RKO (cell line): ENCODE measurements at regions not wholly inside any gene's neighbourhood (a gene's known extent, or its start where the extent isn't known, plus 50 kb on each side); places are given as distances from the start of the nearest gene placed in this dataset.
"Not testable (repeated sequence)": the region's sequence is repeated elsewhere in the genome, so short reads cannot be mapped to it uniquely, and the experiment has no call there.

Source experiments
- DNase-seq: peaks from one replicate; pipeline ENCODE4 v3.0.0-alpha.2; 2016; ENCODE audit warnings: low spot score

- no peak for DNase-seq
Measured at GRCh38 chr2:187684174-187684573, 129.9 kb upstream of the TFPI start.

GRCh38 chr2:187686416-187687024 is 132.3 kb upstream of the TFPI start:
- DNase-seq: no peak

- no peak for DNase-seq
Measured at GRCh38 chr2:187687585-187687984, 133.3 kb upstream of the TFPI start.

GRCh38 chr2:187689372-187689771 is 135.1 kb upstream of the TFPI start:
- DNase-seq: peak; percentile 46

- no peak for DNase-seq
Measured at GRCh38 chr2:187693923-187694322, 139.7 kb upstream of the TFPI start.

GRCh38 chr2:187696644-187697043 is 142.4 kb upstream of the TFPI start:
- not testable (repeated sequence) for DNase-seq

GRCh38 chr2:187698374-187699110 is 144.3 kb upstream of the TFPI start:
- no peak for DNase-seq

- DNase-seq: no peak
Measured at GRCh38 chr2:187702157-187702556, 147.9 kb upstream of the TFPI start.

- DNase-seq: no peak
Measured at GRCh38 chr2:187708272-187708671, 154.0 kb upstream of the TFPI start.

GRCh38 chr2:187709065-187709464 is 154.8 kb upstream of the TFPI start:
- no peak for DNase-seq

- DNase-seq: no peak
Measured at GRCh38 chr2:187710791-187711521, 156.7 kb upstream of the TFPI start.

- DNase-seq: no peak
Measured at GRCh38 chr2:187715590-187715989, 161.4 kb upstream of the TFPI start.

GRCh38 chr2:187716301-187716700 is 162.1 kb upstream of the TFPI start:
- no peak for DNase-seq

- DNase-seq: no peak
Measured at GRCh38 chr2:187718092-187718491, 163.9 kb upstream of the TFPI start.

- no peak for DNase-seq
Measured at GRCh38 chr2:187719510-187719909, 165.3 kb upstream of the TFPI start.

GRCh38 chr2:187748958-187749357 is 194.7 kb upstream of the TFPI start:
- no peak for DNase-seq

- DNase-seq: no peak
Measured at GRCh38 chr2:187749804-187750431, 195.7 kb upstream of the TFPI start.

GRCh38 chr2:187768995-187769394 is 214.8 kb upstream of the TFPI start:
- DNase-seq: no peak

- DNase-seq: no peak
Measured at GRCh38 chr2:187769437-187769836, 215.2 kb upstream of the TFPI start.

- DNase-seq: peak; percentile 19
Measured at GRCh38 chr2:187774551-187775071, 220.4 kb upstream of the TFPI start.

- DNase-seq: no peak
Measured at GRCh38 chr2:187775196-187775595, 221.0 kb upstream of the TFPI start.

- no peak for DNase-seq
Measured at GRCh38 chr2:187775651-187776050, 221.4 kb upstream of the TFPI start.
